HCT116 (cell line): ENCODE measurements at regions not wholly inside any gene's neighbourhood (a gene's known extent, or its start where the extent isn't known, plus 50 kb on each side); places are given as distances from the start of the nearest gene placed in this dataset.
"Not testable (repeated sequence)": the region's sequence is repeated elsewhere in the genome, so short reads cannot be mapped to it uniquely, and the experiment has no call there.

ENCODE experiments used
- ATAC-seq: fragments of 200-7000 bp; cut with Tn5 transposase; 2 replicates; pipeline ENCODE4 v1.9.1; 2020; ENCODE audit warnings: mild to moderate bottlenecking, moderate library complexity
- BruUV-seq: library from RNA; stranded (reverse); fragments of 400-500 nt; replicated peaks from 2 replicates; lab custom pipeline; 2021; lab: Mats Ljungman, UMichigan
- CTCF ChIA-PET: fragments of 300-600 bp; sonication (Branson Sonifier 250); formaldehyde crosslinking; loops from one replicate; lab custom pipeline; 2021; ENCODE audit warnings: antibody characterized with exemption; lab: Charles Lee
- POLR2A ChIA-PET: fragments of 300-600, 350-600 bp; sonication (Branson Sonifier 250); formaldehyde crosslinking; loops from one replicate; lab custom pipeline; 2021; ENCODE audit warnings: antibody characterized with exemption; lab: Charles Lee
- RAD21 ChIA-PET, 2 experiments: fragments of 300-600 bp; sonication (Branson Sonifier 250); formaldehyde crosslinking; loops; one replicate each; lab custom pipeline; 2023; ENCODE audit warnings: low total read pairs in 2 of 2; ENCODE audit not compliant: uncharacterized antibody in 2 of 2, unreplicated experiment in 2 of 2, low non-redundant PET in 1 of 2; lab: Charles Lee
- DNase-seq: peaks from one replicate; pipeline ENCODE4 v3.0.0-alpha.2; 2010; ENCODE audit warnings: low read depth, low spot score
- H2AFZ ChIP-seq: fragments of 200-600 bp; shearing (Covaris generic), sonication (generic); 2 replicates; pipeline ENCODE4 v1.6.1; 2017; ENCODE audit warnings: low read depth, mixed run types, mixed read lengths, antibody characterized with exemption, low read length; ENCODE audit not compliant: poor library complexity, severe bottlenecking
- H3K27ac ChIP-seq: 2 replicates; pipeline ENCODE4 v1.5.1; 2012; ENCODE audit warnings: low read depth, low read length
- H3K27me3 ChIP-seq: fragments of 200-600 bp; sonication (generic); 2 replicates; pipeline ENCODE4 v1.6.1; 2016; ENCODE audit warnings: mixed run types, low read length, mixed read lengths; ENCODE audit not compliant: insufficient read depth
- H3K36me3 ChIP-seq, 2 experiments: fragments of 200-500 bp in 1 of 2; fragments of 200-600 bp in 1 of 2; sonication (Bioruptor generic) in 1 of 2; sonication (generic) in 1 of 2; 2 replicates each; pipeline versions ENCODE4 v1.5.1 to v1.6.1; 2014 to 2016; ENCODE audit warnings: low read length in 2 of 2, inconsistent platforms in 1 of 2, mixed read lengths in 1 of 2, mixed run types in 1 of 2; ENCODE audit not compliant: insufficient read depth in 2 of 2, control insufficient read depth in 1 of 2
- H3K4me1 ChIP-seq, 2 experiments: fragments of 200-600 bp in 1 of 2; sonication (generic) in 1 of 2; 2 replicates each; pipeline versions ENCODE4 v1.5.1 to v1.6.1; 2012 to 2017; ENCODE audit warnings: low read length in 2 of 2, inconsistent platforms in 1 of 2, mild to moderate bottlenecking in 1 of 2, mixed read lengths in 1 of 2, mixed run types in 1 of 2, moderate library complexity in 1 of 2; ENCODE audit not compliant: insufficient read depth in 2 of 2, control insufficient read depth in 1 of 2
- H3K4me2 ChIP-seq: fragments of 200-600 bp; sonication (generic); 2 replicates; pipeline ENCODE4 v1.6.1; 2017; ENCODE audit warnings: mixed run types, low read length, mixed read lengths
- H3K4me3 ChIP-seq, 2 experiments: fragments of 200-600 bp in 1 of 2; sonication (generic) in 1 of 2; replicated peaks in 1 of 2; 2 replicates each; pipeline ENCODE4 v1.5.1; 2011 to 2016; ENCODE audit warnings: low read length in 2 of 2, control low read depth in 1 of 2, low read depth in 1 of 2, mild to moderate bottlenecking in 1 of 2, mixed read lengths in 1 of 2, mixed run types in 1 of 2
- H3K79me2 ChIP-seq: fragments of 200-600 bp; sonication (generic); 2 replicates; pipeline ENCODE4 v1.6.1; 2017; ENCODE audit warnings: mild to moderate bottlenecking, mixed run types, low read length, moderate library complexity, mixed read lengths; ENCODE audit not compliant: insufficient read depth
- H3K9ac ChIP-seq: fragments of 200-600 bp; sonication (generic); 2 replicates; pipeline ENCODE4 v1.6.1; 2016; ENCODE audit warnings: low read length, mixed read lengths
- H3K9me2 ChIP-seq: fragments of 200-600 bp; sonication (generic), shearing (Covaris generic); 2 replicates; pipeline ENCODE4 v1.6.1; 2017; ENCODE audit warnings: mixed run types, mild to moderate bottlenecking, moderate library complexity; ENCODE audit not compliant: insufficient read depth
- H3K9me3 ChIP-seq, 2 experiments: fragments of 200-500 bp in 1 of 2; fragments of 200-600 bp in 1 of 2; sonication (Bioruptor generic) in 1 of 2; sonication (generic) in 1 of 2; 2 replicates each; pipeline ENCODE4 v1.6.1; 2014 to 2017; ENCODE audit warnings: low read length in 2 of 2, mixed read lengths in 2 of 2, inconsistent platforms in 1 of 2, low read depth in 1 of 2, mild to moderate bottlenecking in 1 of 2, mixed run types in 1 of 2, moderate library complexity in 1 of 2; ENCODE audit not compliant: control insufficient read depth in 1 of 2, insufficient read depth in 1 of 2
- H4K20me1 ChIP-seq: fragments of 200-600 bp; sonication (generic), shearing (Covaris generic); 2 replicates; pipeline ENCODE4 v1.6.1; 2017; ENCODE audit warnings: mixed run types, mild to moderate bottlenecking, moderate library complexity; ENCODE audit not compliant: insufficient read depth
- CBX3 ChIP-seq: IDR thresholded peaks from 2 replicates; pipeline ENCODE4 v1.6.1; 2012; ENCODE audit warnings: low read depth
- EGR1 ChIP-seq: IDR thresholded peaks from 2 replicates; pipeline ENCODE4 v1.6.1; 2012; ENCODE audit warnings: low read depth
- ELF1 ChIP-seq: IDR thresholded peaks from 2 replicates; pipeline ENCODE4 v1.6.1; 2012; ENCODE audit warnings: low read depth, borderline replicate concordance
- EZH2 ChIP-seq: fragments of 200-600 bp; sonication (generic); IDR thresholded peaks from 2 replicates; pipeline ENCODE4 v1.6.1; 2017; ENCODE audit warnings: antibody characterized with exemption, mixed run types
- MAX ChIP-seq: IDR thresholded peaks from 2 replicates; pipeline ENCODE4 v1.6.1; 2012
- ZFX ChIP-seq: fragments of 450-650 bp; IDR thresholded peaks from 2 replicates; pipeline ENCODE4 v1.6.1; 2017
- ZNF274 ChIP-seq: fragments of 200-500 bp; sonication (Bioruptor generic); IDR thresholded peaks from 2 replicates; pipeline ENCODE4 v1.6.1; 2014; ENCODE audit warnings: mild to moderate bottlenecking, low read depth, low read length, inconsistent platforms
- intact Hi-C: fragments of 100-400 bp; cut with micrococcal nuclease; formaldehyde crosslinking; loops from 2 replicates; pipeline ENCODE4 v1.10.0; 2022
- TF ChIP-seq, protein P1 (sequence below), 3 experiments: fragments of 200-600 bp in 1 of 3; sonication (generic) in 1 of 3; IDR thresholded peaks in 2 of 3; conservative IDR thresholded peaks in 1 of 3; 2 replicates each; pipeline ENCODE4 v1.5.1; 2012 to 2017; ENCODE audit warnings: low read depth in 2 of 3, low read length in 2 of 3, antibody characterized with exemption in 1 of 3, borderline replicate concordance in 1 of 3, control low read depth in 1 of 3, mild to moderate bottlenecking in 1 of 3, mixed read lengths in 1 of 3, mixed run types in 1 of 3, moderate library complexity in 1 of 3; ENCODE audit not compliant: insufficient read depth in 1 of 3

DNA sequence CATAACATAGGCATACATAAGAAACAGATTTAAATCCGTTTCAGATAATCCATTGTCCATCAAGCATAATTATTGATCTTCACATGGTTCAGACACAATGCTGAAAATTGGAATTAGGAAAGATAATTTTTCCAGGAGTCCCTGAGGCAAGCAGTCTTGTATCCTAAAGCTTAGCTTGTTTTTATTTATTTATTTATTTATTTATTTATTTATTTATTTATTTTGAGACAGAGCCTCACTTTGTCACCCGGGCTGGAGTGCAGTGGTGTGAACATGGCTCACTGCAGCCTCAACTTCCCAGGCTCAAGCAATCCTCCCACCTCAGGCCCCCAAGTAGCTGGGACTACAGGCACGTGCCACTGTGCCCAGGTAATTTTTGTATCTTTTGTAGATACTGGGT is 89.7 kb upstream of the USP25 start:
- H3K36me3 ChIP-seq, POLR2A ChIA-PET, intact Hi-C loops, H3K9me2 ChIP-seq, H3K4me3 ChIP-seq, H3K9ac ChIP-seq, H4K20me1 ChIP-seq, RAD21 ChIA-PET, H3K4me1 ChIP-seq, H3K27me3 ChIP-seq, H3K27ac ChIP-seq, DNase-seq, H3K4me2 ChIP-seq, H2AFZ ChIP-seq, H3K9me3 ChIP-seq, ATAC-seq, CTCF ChIA-PET, H3K79me2 ChIP-seq, BruUV-seq: not testable (repeated sequence)

DNA sequence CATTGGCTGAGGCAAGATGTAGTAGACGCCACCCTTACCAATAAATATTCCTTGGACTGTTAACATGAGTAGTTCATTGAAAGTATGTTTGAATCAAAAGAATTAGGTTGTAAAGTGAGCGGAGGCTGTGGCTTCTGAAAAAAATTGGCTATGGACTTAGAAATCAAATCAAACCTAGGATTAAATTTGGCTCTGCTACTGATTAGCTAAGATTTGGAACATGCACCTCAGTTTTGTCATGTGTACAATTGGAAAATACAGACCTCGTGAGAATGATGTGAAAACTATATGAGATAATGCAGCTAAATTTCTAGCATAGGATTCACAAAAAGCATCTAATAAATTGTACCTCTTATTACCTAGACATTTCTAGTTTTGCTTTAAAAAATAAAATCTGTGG is 85.3 kb upstream of the USP25 start:
- H3K9ac ChIP-seq = no peak overlapping the region
- TF ChIP-seq ZNF274 (no peak), EZH2 (no peak), CBX3 (no peak), ELF1 (no peak), EGR1 (no peak), MAX (no peak), ZFX (no peak)
- TF ChIP-seq, protein P1, sequence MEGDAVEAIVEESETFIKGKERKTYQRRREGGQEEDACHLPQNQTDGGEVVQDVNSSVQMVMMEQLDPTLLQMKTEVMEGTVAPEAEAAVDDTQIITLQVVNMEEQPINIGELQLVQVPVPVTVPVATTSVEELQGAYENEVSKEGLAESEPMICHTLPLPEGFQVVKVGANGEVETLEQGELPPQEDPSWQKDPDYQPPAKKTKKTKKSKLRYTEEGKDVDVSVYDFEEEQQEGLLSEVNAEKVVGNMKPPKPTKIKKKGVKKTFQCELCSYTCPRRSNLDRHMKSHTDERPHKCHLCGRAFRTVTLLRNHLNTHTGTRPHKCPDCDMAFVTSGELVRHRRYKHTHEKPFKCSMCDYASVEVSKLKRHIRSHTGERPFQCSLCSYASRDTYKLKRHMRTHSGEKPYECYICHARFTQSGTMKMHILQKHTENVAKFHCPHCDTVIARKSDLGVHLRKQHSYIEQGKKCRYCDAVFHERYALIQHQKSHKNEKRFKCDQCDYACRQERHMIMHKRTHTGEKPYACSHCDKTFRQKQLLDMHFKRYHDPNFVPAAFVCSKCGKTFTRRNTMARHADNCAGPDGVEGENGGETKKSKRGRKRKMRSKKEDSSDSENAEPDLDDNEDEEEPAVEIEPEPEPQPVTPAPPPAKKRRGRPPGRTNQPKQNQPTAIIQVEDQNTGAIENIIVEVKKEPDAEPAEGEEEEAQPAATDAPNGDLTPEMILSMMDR (IDR thresholded peaks at IDR 0.05 in 2 of 3, conservative IDR thresholded peaks at IDR 0.05 in 1 of 3; ENCODE audit: borderline replicate concordance in 1 of 3, insufficient read depth in 1 of 3, low read depth in 2 of 3, low read length in 2 of 3) = no peak
- TF ChIP-seq, all 23 proteins: peak for 0
- no peak overlapping the region for H3K4me2 ChIP-seq
- no peaks in the 10 kb centered on the region for H4K20me1 ChIP-seq
- H3K4me3 ChIP-seq = no peak overlapping the region
- no peaks in the 10 kb centered on the region for H3K4me1 ChIP-seq
- no peak for DNase-seq
- POLR2A ChIA-PET = no interaction called here
- ATAC-seq = no peak
- intact Hi-C loops = no loop called here
- H3K36me3 ChIP-seq = no peaks in the 10 kb centered on the region
- no peaks in the 10 kb centered on the region for H3K79me2 ChIP-seq
- no peak overlapping the region for H2AFZ ChIP-seq
- H3K9me2 ChIP-seq = no peaks in the 10 kb centered on the region
- no peaks in the 10 kb centered on the region for H3K9me3 ChIP-seq
- no peaks in the 10 kb centered on the region for H3K27me3 ChIP-seq
- CTCF ChIA-PET = no interaction called here
- H3K27ac ChIP-seq = no peak overlapping the region
- BruUV-seq = no TSS peak
- RAD21 ChIA-PET = no interaction called here
